ENCODE measurements at regions not wholly inside any gene's neighbourhood (a gene's known extent, or its start where the extent isn't known, plus 50 kb on each side); places are given as distances from the start of the nearest gene placed in this dataset.

DNA sequence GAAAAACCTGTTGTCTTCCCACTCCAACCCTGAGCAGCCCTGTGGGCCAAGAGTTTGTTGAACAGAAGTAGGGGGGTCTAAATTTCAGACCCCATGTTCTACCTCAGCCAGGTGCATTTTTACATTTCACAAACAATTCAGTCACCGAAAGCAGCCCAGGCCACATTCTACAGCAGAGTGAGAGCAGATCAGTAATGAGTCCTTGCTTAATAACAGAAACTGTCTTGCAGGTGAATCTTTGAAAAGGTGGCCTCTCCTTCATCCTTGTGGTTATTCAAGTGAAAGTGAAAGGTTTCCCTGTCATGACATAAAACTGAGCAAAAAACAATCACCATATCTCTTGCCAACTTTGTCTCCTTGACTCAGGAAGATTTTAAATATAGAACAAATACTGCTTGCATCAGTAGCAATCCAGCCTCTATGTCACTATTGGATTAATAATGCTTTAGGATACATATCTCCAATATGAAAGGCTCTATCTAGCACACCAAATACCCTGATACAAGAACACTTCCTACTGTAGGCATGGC, 670.2 kb downstream of the DIAPH3 start:
- no peaks in the 10 kb centered on the region for H3K4me1 ChIP-seq (ENCODE audit: insufficient read depth)
- no peak overlapping the region for H3K4me2 ChIP-seq
- no peaks in the 10 kb centered on the region for H3K27me3 ChIP-seq
- no peak overlapping the region for H2AFZ ChIP-seq
- H4K20me1 ChIP-seq (ENCODE audit: insufficient read depth, poor library complexity, severe bottlenecking) = no peaks in the 10 kb centered on the region
- no peaks in the 10 kb centered on the region for H3K9me2 ChIP-seq (replicated peaks; ENCODE audit: insufficient read depth)
- no peak overlapping the region for H3K4me3 ChIP-seq
- H3K79me2 ChIP-seq = no peaks in the 10 kb centered on the region
- 92% methylated on average over 1 of the region's 1 CpG for WGBS (ENCODE audit: low lambda C conversion rate, missing lambda C conversion rate)
- no peaks in the 10 kb centered on the region for H3K36me3 ChIP-seq (replicated peaks; ENCODE audit: insufficient read depth, low read depth)
- no peak for DNase-seq (ENCODE audit: low spot score)
- H3K9me3 ChIP-seq (ENCODE audit: low read depth) = no peaks in the 10 kb centered on the region
- H3K27ac ChIP-seq = no peak overlapping the region
- TF ChIP-seq EZH2phosphoT487 (IDR thresholded peaks at IDR 0.05; ENCODE audit: low read depth, severe bottlenecking, unreplicated experiment) (no peak), EZH2 (IDR thresholded peaks at IDR 0.05; ENCODE audit: borderline replicate concordance) (no peak)
- TF ChIP-seq, protein P1, sequence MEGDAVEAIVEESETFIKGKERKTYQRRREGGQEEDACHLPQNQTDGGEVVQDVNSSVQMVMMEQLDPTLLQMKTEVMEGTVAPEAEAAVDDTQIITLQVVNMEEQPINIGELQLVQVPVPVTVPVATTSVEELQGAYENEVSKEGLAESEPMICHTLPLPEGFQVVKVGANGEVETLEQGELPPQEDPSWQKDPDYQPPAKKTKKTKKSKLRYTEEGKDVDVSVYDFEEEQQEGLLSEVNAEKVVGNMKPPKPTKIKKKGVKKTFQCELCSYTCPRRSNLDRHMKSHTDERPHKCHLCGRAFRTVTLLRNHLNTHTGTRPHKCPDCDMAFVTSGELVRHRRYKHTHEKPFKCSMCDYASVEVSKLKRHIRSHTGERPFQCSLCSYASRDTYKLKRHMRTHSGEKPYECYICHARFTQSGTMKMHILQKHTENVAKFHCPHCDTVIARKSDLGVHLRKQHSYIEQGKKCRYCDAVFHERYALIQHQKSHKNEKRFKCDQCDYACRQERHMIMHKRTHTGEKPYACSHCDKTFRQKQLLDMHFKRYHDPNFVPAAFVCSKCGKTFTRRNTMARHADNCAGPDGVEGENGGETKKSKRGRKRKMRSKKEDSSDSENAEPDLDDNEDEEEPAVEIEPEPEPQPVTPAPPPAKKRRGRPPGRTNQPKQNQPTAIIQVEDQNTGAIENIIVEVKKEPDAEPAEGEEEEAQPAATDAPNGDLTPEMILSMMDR (IDR thresholded peaks at IDR 0.05; ENCODE audit: poor library complexity) = no peak

DNA sequence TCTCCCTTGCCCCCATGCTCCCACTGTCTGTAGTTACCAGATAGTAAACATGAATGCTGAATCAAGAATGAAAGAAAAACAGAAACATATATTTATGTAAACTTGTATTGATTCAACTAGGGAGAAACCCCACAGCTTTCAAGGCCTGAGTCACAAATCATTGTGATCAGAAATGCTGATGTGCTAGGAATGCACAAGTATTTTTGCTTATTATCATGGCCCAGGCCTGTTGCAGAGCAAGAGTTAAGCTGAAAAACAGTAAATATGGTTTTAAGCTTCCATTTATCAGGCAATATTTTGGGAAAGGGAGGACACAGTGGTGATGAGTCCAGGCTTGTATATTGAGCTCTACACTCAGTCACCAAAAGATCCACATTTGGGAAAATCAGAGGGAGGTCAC, 669.6 kb downstream of the DIAPH3 start:
- no peak for TF ChIP-seq EZH2 (IDR thresholded peaks at IDR 0.05; ENCODE audit: borderline replicate concordance)
- TF ChIP-seq, protein P1 (IDR thresholded peaks at IDR 0.05; ENCODE audit: poor library complexity) = no peak
- no peak for TF ChIP-seq EZH2phosphoT487 (IDR thresholded peaks at IDR 0.05; ENCODE audit: low read depth, severe bottlenecking, unreplicated experiment)
- no peak for DNase-seq (ENCODE audit: low spot score)
- no peaks in the 10 kb centered on the region for H3K9me3 ChIP-seq (ENCODE audit: low read depth)
- no peaks in the 10 kb centered on the region for H3K4me1 ChIP-seq (ENCODE audit: insufficient read depth)
- H2AFZ ChIP-seq = no peak overlapping the region
- H3K27ac ChIP-seq = no peak overlapping the region
- no peaks in the 10 kb centered on the region for H3K36me3 ChIP-seq (replicated peaks; ENCODE audit: insufficient read depth, low read depth)
- H3K4me2 ChIP-seq = no peak overlapping the region
- no peaks in the 10 kb centered on the region for H3K27me3 ChIP-seq
- no peaks in the 10 kb centered on the region for H3K79me2 ChIP-seq
- no peaks in the 10 kb centered on the region for H3K9me2 ChIP-seq (replicated peaks; ENCODE audit: insufficient read depth)
- no peaks in the 10 kb centered on the region for H4K20me1 ChIP-seq (ENCODE audit: insufficient read depth, poor library complexity, severe bottlenecking)
- no peak overlapping the region for H3K4me3 ChIP-seq

DNA sequence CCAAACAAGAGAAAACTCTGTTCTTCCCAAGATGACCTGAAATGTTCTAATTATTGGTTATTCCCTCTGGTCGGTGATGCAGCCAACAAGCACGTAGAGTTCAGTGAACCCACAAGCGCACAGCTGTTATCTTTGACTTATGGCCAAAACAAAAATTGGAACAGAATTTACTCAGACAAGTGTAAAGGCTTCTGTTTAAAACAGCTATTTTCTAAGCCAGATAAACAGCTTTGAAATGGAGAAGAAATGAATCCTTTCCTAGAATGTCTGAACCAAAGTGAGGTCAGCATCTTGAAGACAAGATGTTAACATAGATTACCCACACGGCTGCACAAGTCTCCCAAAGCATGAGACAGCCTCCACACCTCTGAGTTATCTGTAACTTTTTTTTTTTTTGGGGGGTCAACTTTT, 669.2 kb downstream of the DIAPH3 start:
- no peak overlapping the region for H3K4me2 ChIP-seq
- H3K79me2 ChIP-seq = no peaks in the 10 kb centered on the region
- DNase-seq (ENCODE audit: low spot score) = no peak
- no peaks in the 10 kb centered on the region for H3K9me3 ChIP-seq (ENCODE audit: low read depth)
- TF ChIP-seq EZH2phosphoT487 (IDR thresholded peaks at IDR 0.05; ENCODE audit: low read depth, severe bottlenecking, unreplicated experiment) = no peak
- TF ChIP-seq EZH2 (IDR thresholded peaks at IDR 0.05; ENCODE audit: borderline replicate concordance) = no peak
- TF ChIP-seq, protein P1 (IDR thresholded peaks at IDR 0.05; ENCODE audit: poor library complexity) = no peak
- no peak overlapping the region for H3K27ac ChIP-seq
- no peak overlapping the region for H2AFZ ChIP-seq
- no peaks in the 10 kb centered on the region for H3K36me3 ChIP-seq (replicated peaks; ENCODE audit: insufficient read depth, low read depth)
- H3K4me3 ChIP-seq = no peak overlapping the region
- no peaks in the 10 kb centered on the region for H3K27me3 ChIP-seq
- H3K9me2 ChIP-seq (replicated peaks; ENCODE audit: insufficient read depth) = no peaks in the 10 kb centered on the region
- H3K4me1 ChIP-seq (ENCODE audit: insufficient read depth) = no peaks in the 10 kb centered on the region
- 68% methylated on average over 4 of the region's 4 CpGs for WGBS (ENCODE audit: low lambda C conversion rate, missing lambda C conversion rate)
- H4K20me1 ChIP-seq (ENCODE audit: insufficient read depth, poor library complexity, severe bottlenecking) = no peaks in the 10 kb centered on the region

DNA sequence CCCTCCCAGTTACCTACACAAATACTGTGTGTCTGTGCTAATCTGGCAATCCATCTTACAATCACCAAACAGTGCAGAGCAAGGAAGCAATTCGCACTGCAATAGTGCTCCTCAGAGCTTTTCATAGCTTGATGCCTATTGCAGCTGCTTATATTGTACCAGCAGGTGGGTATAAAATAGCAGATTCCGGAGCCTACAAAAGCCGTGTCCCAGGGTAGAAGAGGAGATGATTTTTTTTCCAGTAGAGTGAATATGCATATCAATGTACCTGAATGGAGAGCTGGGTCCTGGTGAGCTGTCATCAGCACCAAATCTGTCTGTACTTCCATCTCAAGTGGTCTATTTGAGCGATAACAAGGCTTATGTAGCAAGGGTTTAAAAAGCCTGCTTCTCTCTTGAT, 668.4 kb downstream of the DIAPH3 start:
- H3K36me3 ChIP-seq (replicated peaks; ENCODE audit: insufficient read depth, low read depth) = no peaks in the 10 kb centered on the region
- H3K27me3 ChIP-seq = no peaks in the 10 kb centered on the region
- no peak overlapping the region for H3K4me2 ChIP-seq
- WGBS (ENCODE audit: low lambda C conversion rate, missing lambda C conversion rate) = 87% methylated on average over 4 of the region's 4 CpGs
- no peaks in the 10 kb centered on the region for H3K4me1 ChIP-seq (ENCODE audit: insufficient read depth)
- no peak for DNase-seq (ENCODE audit: low spot score)
- H3K9me3 ChIP-seq (ENCODE audit: low read depth) = no peaks in the 10 kb centered on the region
- no peaks in the 10 kb centered on the region for H3K79me2 ChIP-seq
- H4K20me1 ChIP-seq (ENCODE audit: insufficient read depth, poor library complexity, severe bottlenecking) = no peaks in the 10 kb centered on the region
- H3K4me3 ChIP-seq = no peak overlapping the region
- TF ChIP-seq EZH2phosphoT487 (IDR thresholded peaks at IDR 0.05; ENCODE audit: low read depth, severe bottlenecking, unreplicated experiment) = no peak
- TF ChIP-seq, protein P1 (IDR thresholded peaks at IDR 0.05; ENCODE audit: poor library complexity) = no peak
- TF ChIP-seq EZH2 (IDR thresholded peaks at IDR 0.05; ENCODE audit: borderline replicate concordance) = no peak
- no peak overlapping the region for H3K27ac ChIP-seq
- H2AFZ ChIP-seq = no peak overlapping the region
- H3K9me2 ChIP-seq (replicated peaks; ENCODE audit: insufficient read depth) = no peaks in the 10 kb centered on the region

Measured in hepatocyte (in vitro differentiated cells).